GM19099 (cell line): ENCODE measurements at regions not wholly inside any gene's neighbourhood (a gene's known extent, or its start where the extent isn't known, plus 50 kb on each side); places are given as distances from the start of the nearest gene placed in this dataset.

Experiments used
- POLR2A ChIP-seq: IDR thresholded peaks from 3 replicates; pipeline ENCODE4 v1.6.1; 2011; ENCODE audit warnings: low read depth; ENCODE audit not compliant: insufficient read length; ENCODE audit errors: extremely low read depth

DNA sequence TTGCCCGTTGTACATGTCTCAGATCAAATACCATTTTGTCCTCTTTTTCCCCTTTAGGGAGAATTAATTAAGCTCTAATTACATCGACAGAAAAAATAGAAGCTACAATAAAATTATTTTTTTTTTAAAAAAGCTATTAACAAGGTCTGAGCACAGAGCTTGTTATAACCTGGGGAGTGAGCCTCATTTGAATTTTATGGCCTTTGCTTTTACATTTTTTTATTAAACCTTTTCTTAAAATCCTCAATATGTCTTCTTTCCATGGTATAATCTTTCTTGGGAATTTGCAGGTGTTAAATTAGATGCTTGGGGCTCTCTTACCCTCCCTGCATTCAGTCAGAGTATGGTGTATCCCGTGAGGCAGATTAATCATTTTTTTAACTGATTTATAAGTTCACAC lies 212.5 kb upstream of the XYLT1 start:
- no peak for TF ChIP-seq POLR2A

- no peak for TF ChIP-seq POLR2A
These were observed 205.4 kb upstream of the XYLT1 start for GRCh38 chr16:17676171-17676570.

DNA sequence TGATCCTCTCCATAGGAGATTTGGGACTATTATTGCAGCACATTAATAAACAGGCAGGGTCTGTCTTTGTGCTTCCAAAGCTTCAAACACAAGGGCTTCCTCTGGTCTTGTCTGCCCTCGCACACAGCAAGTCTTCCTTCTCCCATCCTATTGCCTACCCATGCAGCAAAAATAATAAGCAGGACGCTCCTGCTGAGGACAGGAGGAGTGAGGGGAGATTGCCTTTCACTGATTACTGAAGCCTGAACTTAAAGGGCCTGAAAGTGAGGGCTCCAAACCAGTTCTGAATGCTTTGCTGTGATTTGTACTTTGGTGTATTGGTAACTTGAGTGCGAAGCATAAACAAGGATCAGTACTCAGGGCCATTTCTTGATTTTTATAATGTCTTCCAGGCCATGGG lies 197.6 kb upstream of the XYLT1 start:
- no peak for TF ChIP-seq POLR2A

- no peak for TF ChIP-seq POLR2A
These were observed 195.5 kb upstream of the XYLT1 start for GRCh38 chr16:17666293-17666692.

DNA sequence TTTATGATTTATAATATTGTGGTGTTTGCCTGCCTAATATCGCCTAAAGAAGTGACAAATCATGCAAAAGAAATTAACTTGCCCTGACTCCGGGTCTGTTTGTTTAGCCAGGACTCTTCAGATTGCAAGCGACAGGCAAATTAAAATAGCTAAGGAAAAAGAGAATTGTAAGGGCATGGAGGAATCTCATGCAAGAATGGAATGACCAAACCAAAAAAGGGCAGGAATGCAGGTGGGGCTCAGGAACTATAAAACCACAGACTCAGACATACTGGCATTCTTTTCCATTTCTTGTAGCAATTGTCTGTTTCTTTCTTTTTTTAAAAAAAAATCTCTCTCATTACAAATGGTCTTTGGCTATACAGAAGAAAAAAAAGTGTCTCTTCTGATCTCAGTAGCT lies 188.1 kb upstream of the XYLT1 start:
- no peak for TF ChIP-seq POLR2A

- no peak for TF ChIP-seq POLR2A
These were observed 186.3 kb upstream of the XYLT1 start for GRCh38 chr16:17657045-17657444.

DNA sequence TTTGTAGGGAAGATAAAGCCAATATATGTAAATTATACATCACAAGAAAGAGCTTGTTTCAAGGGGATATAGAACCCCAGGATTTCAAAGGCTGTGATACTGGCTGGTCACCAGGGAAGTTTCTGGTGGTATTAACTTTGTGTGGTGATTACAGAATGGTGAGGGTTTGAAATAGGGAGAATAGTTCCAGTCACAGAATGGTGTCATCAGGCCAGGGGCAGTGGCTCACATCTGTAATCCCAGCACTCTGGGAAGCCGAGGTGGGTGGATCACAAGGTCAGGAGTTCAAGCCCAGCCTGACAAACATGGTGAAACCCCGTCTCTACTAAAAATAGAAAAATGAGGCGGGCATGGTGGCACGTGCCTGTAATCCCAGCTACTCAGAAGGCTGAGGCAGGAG lies 183.8 kb upstream of the XYLT1 start:
- no peak for TF ChIP-seq POLR2A

DNA sequence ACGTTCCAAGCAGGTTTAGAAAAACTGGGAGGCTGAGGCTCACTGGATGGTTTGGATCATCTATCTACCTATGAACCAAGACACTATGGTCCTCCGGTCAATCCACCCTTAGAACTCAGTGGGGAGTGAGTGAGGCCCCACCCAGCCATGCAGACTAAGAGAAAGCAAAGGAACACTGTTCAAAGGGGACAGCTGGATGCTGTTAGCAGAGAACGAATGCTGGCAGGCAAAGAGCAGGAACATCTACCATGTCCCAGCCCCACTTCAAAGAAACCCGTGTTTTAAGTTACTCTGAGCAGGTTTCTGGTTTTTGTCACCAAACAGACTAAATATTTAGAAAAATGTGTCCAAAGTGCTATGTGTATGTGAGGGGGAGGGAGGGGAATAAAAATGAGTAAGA lies 183.4 kb upstream of the XYLT1 start:
- TF ChIP-seq POLR2A: no peak

GRCh38 chr16:17647879-17648872 lies 177.4 kb upstream of the XYLT1 start:
- TF ChIP-seq POLR2A: no peak

DNA sequence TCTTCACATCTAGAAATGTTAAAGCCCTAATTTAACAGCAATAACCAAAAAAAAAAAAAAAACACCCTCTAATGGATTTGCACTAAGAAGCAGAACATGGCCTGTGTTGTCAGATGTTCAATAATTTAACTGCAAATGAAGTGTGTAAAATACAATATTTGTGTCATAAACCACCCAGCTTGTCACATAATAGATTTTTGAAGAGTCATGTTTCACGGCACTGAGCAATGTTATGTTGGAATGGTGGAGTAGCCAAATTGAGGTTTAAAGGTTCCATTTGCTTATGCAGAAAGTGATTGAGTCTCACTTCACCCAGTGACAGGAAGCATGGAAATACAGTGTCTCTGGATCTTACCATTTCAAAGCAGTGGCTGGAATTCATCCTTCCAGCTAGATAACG lies 173.2 kb upstream of the XYLT1 start:
- TF ChIP-seq POLR2A: no peak

- no peak for TF ChIP-seq POLR2A
These were observed 171.2 kb upstream of the XYLT1 start for GRCh38 chr16:17641990-17642389.

GRCh38 chr16:17638134-17638533 lies 167.4 kb upstream of the XYLT1 start:
- no peak for TF ChIP-seq POLR2A

DNA sequence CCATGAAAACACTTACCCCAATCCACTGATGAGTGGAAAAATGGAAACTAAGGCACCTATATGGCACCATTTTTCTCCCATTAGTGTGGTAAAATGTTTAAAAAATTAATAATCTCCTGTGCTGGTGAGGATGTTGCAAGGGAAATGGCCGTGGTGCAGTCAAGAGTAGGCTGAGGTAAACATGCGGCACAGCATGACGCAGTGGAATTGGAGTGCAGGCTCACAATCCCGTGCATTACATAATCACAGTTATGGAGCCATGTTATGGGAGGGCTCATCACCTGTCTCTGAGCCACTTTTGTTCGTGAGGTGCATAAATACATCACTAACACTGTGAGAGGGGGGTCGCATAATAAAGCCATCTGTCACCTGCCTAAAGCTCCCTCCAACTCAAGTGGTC lies 164.4 kb upstream of the XYLT1 start:
- no peak for TF ChIP-seq POLR2A

- no peak for TF ChIP-seq POLR2A
These were observed 162.6 kb upstream of the XYLT1 start for GRCh38 chr16:17633181-17633951.

GRCh38 chr16:17632667-17633066 lies 161.9 kb upstream of the XYLT1 start:
- no peak for TF ChIP-seq POLR2A

DNA sequence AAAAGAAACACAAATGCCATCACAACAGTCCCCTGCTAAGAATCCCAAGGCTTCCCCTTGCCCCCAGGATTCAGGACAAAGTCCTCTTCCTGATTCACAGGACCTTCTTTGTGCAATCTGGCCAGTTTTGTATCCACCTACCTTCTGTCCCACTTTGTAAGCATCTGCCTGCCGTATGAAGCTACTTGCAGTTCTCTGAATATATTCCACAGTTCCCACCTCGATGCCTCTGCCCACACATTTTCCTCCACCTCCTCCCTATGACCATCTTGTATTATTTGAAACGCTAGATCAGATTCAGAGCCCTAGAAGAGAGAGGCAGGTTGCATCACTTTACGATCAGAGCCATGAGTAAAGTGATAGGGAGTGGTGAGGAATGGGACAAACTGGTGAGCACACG lies 159.2 kb upstream of the XYLT1 start:
- no peak for TF ChIP-seq POLR2A
